Spinal cord (tissue), 9 donors: ENCODE measurements at regions not wholly inside any gene's neighbourhood (a gene's known extent, or its start where the extent isn't known, plus 50 kb on each side); places are given as distances from the start of the nearest gene placed in this dataset.

Experiments
- DNase-seq, 6 donors: peaks; one replicate each; pipeline versions ENCODE4 v3.0.0 to v3.0.0-alpha.2; 2013 to 2015; ENCODE audit warnings: low spot score in 6 of 6, low read depth in 4 of 6
- H3K27ac ChIP-seq: one replicate; pipeline ENCODE4 v1.5.1; 2013; ENCODE audit warnings: low read depth, low read length, control low read depth
- H3K27me3 ChIP-seq: one replicate; pipeline ENCODE4 v1.6.1; 2013; ENCODE audit warnings: low read length; ENCODE audit not compliant: control insufficient read depth, insufficient read depth
- H3K36me3 ChIP-seq: one replicate; pipeline ENCODE4 v1.6.1; 2013; ENCODE audit warnings: low read length; ENCODE audit not compliant: control insufficient read depth, insufficient read depth
- H3K4me1 ChIP-seq: one replicate; pipeline ENCODE4 v1.6.1; 2013; ENCODE audit warnings: low read length; ENCODE audit not compliant: control insufficient read depth, insufficient read depth
- H3K4me3 ChIP-seq: one replicate; pipeline ENCODE4 v1.5.1; 2013; ENCODE audit warnings: low read depth, low read length, control low read depth
- H3K9me3 ChIP-seq: one replicate; pipeline ENCODE4 v1.6.1; 2013; ENCODE audit warnings: low read length; ENCODE audit not compliant: control insufficient read depth, insufficient read depth
- WGBS: methylation state at CpG from one replicate; pipeline ENCODE4 v1.1.5; 2013; ENCODE audit warnings: missing lambda C conversion rate; ENCODE audit not compliant: insufficient coverage; 5-methylcytosine and 5-hydroxymethylcytosine counted together
- donor health status: healthy.

GRCh38 chr13:50414640-50415039, 399.4 kb downstream of the KCNRG start:
- Histone ChIP-seq H3K4me1 (peaks cover 6% of the 10 kb centered on the region), H3K36me3 (no peaks in the 10 kb centered on the region), H3K27ac (no peak overlapping the region), H3K4me3 (no peak overlapping the region), H3K9me3 (peaks cover 4% of the 10 kb centered on the region), H3K27me3 (no peaks in the 10 kb centered on the region)
- DNase-seq = no peak
- 95% methylated on average over 1 of the region's 1 CpG for WGBS

- Histone ChIP-seq H3K4me3 (no peak overlapping the region), H3K9me3 (peaks cover 4% of the 10 kb centered on the region), H3K36me3 (no peaks in the 10 kb centered on the region), H3K4me1 (peaks cover 6% of the 10 kb centered on the region), H3K27ac (no peak overlapping the region), H3K27me3 (no peaks in the 10 kb centered on the region)
- no CpG with 5 or more reads among the region's 3 CpGs for WGBS
- no peak for DNase-seq
These were observed 400.2 kb downstream of the KCNRG start for GRCh38 chr13:50415428-50415827.

GRCh38 chr13:50417597-50417996, 402.4 kb downstream of the KCNRG start:
- no peak overlapping the region for H3K4me3 ChIP-seq
- no peak for DNase-seq
- H3K9me3 ChIP-seq = peaks cover 4% of the 10 kb centered on the region
- no peaks in the 10 kb centered on the region for H3K4me1 ChIP-seq
- H3K27me3 ChIP-seq = no peaks in the 10 kb centered on the region
- H3K27ac ChIP-seq = no peak overlapping the region
- H3K36me3 ChIP-seq = no peaks in the 10 kb centered on the region
- WGBS = 95% methylated on average over 6 of the region's 7 CpGs

GRCh38 chr13:50419331-50419865, 404.2 kb downstream of the KCNRG start:
- H3K4me3 ChIP-seq = no peak overlapping the region
- WGBS = no CpG with 5 or more reads among the region's 2 CpGs
- H3K9me3 ChIP-seq = peaks cover 4% of the 10 kb centered on the region
- H3K27ac ChIP-seq = peak overlapping the region; percentile 64
- DNase-seq = no peak
- no peaks in the 10 kb centered on the region for H3K4me1 ChIP-seq
- no peaks in the 10 kb centered on the region for H3K27me3 ChIP-seq
- H3K36me3 ChIP-seq = no peaks in the 10 kb centered on the region

GRCh38 chr13:50419896-50420295, 404.7 kb downstream of the KCNRG start:
- Histone ChIP-seq H3K4me3 (no peak overlapping the region), H3K27ac (peak overlapping the region; percentile 64), H3K36me3 (no peaks in the 10 kb centered on the region), H3K4me1 (no peaks in the 10 kb centered on the region), H3K9me3 (peaks cover 3% of the 10 kb centered on the region), H3K27me3 (no peaks in the 10 kb centered on the region)
- WGBS = 60% methylated on average over 3 of the region's 6 CpGs
- DNase-seq = peak in 1 of 6 donors; percentile 67

GRCh38 chr13:50420718-50421472, 405.7 kb downstream of the KCNRG start:
- no peaks in the 10 kb centered on the region for H3K36me3 ChIP-seq
- WGBS = no CpG with 5 or more reads among the region's 6 CpGs

GRCh38 chr13:50421473-50422130, 406.4 kb downstream of the KCNRG start:
- 80% methylated on average over 1 of the region's 2 CpGs for WGBS
- DNase-seq = peak in 1 of 6 donors; percentile 33
- H3K4me3 ChIP-seq = no peak overlapping the region
- no peaks in the 10 kb centered on the region for H3K4me1 ChIP-seq
- no peak overlapping the region for H3K27ac ChIP-seq
- no peaks in the 10 kb centered on the region for H3K36me3 ChIP-seq
- no peaks in the 10 kb centered on the region for H3K9me3 ChIP-seq
- H3K27me3 ChIP-seq = no peaks in the 10 kb centered on the region

More at GRCh38 chr13:50420718-50421472, 405.7 kb downstream of the KCNRG start:
- Histone ChIP-seq H3K9me3 (no peaks in the 10 kb centered on the region), H3K4me3 (no peak overlapping the region), H3K27me3 (no peaks in the 10 kb centered on the region), H3K4me1 (no peaks in the 10 kb centered on the region), H3K27ac (no peak overlapping the region)
- no peak for DNase-seq

- no peak for DNase-seq
- 64% methylated on average over 5 of the region's 12 CpGs for WGBS
- Histone ChIP-seq H3K27me3 (no peaks in the 10 kb centered on the region), H3K4me3 (no peak overlapping the region), H3K9me3 (no peaks in the 10 kb centered on the region), H3K36me3 (no peaks in the 10 kb centered on the region), H3K27ac (no peak overlapping the region), H3K4me1 (no peaks in the 10 kb centered on the region)
These were observed 407.2 kb downstream of the KCNRG start for GRCh38 chr13:50422181-50423148.

GRCh38 chr13:50424993-50425392, 409.7 kb downstream of the KCNRG start:
- Histone ChIP-seq H3K4me1 (no peaks in the 10 kb centered on the region), H3K9me3 (no peaks in the 10 kb centered on the region), H3K4me3 (no peak overlapping the region), H3K27ac (no peak overlapping the region), H3K27me3 (no peaks in the 10 kb centered on the region), H3K36me3 (no peaks in the 10 kb centered on the region)
- 100% methylated on average over 2 of the region's 2 CpGs for WGBS
- DNase-seq = no peak
